ENCODE measurements at regions not wholly inside any gene's neighbourhood (a gene's known extent, or its start where the extent isn't known, plus 50 kb on each side); places are given as distances from the start of the nearest gene placed in this dataset.

DNA sequence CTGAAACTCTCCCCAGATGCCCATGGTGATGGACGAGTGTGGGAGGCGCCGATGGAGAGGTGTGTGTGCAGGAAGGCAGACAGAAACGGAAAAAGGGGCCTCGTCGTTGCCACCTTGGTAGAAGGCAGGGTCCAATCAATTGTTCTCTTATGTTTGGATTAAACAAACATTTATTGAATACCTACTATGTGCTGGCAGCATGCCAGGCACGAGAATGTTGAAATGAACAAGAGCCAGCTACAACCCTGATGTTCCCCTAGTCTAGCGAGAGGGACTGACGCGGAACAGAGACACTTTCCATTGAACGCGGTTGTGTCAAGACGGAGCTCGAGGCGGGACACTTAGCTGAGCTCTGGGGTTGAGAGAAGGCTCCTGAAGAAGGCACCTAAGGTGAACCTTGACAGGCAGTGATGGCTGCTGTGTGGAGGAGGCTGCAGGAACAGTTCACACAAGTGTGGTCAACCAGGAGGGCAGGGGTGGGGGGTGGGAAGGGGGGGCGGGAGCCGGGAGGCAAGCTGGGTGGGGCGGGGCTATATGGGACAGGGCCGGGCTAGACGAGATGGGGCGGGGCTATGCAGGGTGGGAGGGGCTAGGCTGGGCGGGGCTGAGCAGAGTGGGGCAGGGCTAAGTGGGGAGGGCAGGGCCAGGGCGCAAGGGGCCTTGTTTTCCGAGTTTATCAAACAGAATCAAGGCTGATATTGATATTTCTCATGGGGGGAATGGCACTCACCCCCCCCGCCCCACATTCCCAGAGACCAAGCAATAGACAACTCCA is 181.0 kb downstream of the GATA3 start:
- TF ChIP-seq, protein P1, sequence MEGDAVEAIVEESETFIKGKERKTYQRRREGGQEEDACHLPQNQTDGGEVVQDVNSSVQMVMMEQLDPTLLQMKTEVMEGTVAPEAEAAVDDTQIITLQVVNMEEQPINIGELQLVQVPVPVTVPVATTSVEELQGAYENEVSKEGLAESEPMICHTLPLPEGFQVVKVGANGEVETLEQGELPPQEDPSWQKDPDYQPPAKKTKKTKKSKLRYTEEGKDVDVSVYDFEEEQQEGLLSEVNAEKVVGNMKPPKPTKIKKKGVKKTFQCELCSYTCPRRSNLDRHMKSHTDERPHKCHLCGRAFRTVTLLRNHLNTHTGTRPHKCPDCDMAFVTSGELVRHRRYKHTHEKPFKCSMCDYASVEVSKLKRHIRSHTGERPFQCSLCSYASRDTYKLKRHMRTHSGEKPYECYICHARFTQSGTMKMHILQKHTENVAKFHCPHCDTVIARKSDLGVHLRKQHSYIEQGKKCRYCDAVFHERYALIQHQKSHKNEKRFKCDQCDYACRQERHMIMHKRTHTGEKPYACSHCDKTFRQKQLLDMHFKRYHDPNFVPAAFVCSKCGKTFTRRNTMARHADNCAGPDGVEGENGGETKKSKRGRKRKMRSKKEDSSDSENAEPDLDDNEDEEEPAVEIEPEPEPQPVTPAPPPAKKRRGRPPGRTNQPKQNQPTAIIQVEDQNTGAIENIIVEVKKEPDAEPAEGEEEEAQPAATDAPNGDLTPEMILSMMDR (IDR thresholded peaks at IDR 0.05; ENCODE audit: poor library complexity): no peak
- no peak for TF ChIP-seq EZH2phosphoT487 (IDR thresholded peaks at IDR 0.05; ENCODE audit: low read depth, severe bottlenecking, unreplicated experiment)
- TF ChIP-seq EZH2 (IDR thresholded peaks at IDR 0.05; ENCODE audit: borderline replicate concordance): no peak
